Endothelial cell of umbilical vein (primary cell): ENCODE measurements at regions not wholly inside any gene's neighbourhood (a gene's known extent, or its start where the extent isn't known, plus 50 kb on each side); places are given as distances from the start of the nearest gene placed in this dataset.

ENCODE experiments used
- BruUV-seq: library from RNA; stranded (reverse); fragments of 400-500 nt; replicated peaks from 2 replicates; lab custom pipeline; 2021; lab: Mats Ljungman, UMichigan
- CTCF ChIA-PET: fragments of 300-600, 350-600 bp; sonication (Branson Sonifier 250); formaldehyde crosslinking; loops from one replicate; lab custom pipeline; 2021; ENCODE audit warnings: antibody characterized with exemption, inconsistent platforms; lab: Charles Lee
- POLR2A ChIA-PET: fragments of 300-600, 350-600 bp; sonication (Branson Sonifier 250); formaldehyde crosslinking; loops from one replicate; lab custom pipeline; 2021; ENCODE audit warnings: antibody characterized with exemption, inconsistent platforms; lab: Charles Lee
- DNase-seq: peaks from one replicate; pipeline ENCODE4 v3.0.0-alpha.2; 2011; ENCODE audit warnings: low read depth, low spot score
- FAIRE-seq: peaks from 2 replicates; lab custom pipeline; 2011; peaks lifted over from hg19 to GRCh38; lab: Jason Lieb, UNC
- H2AFZ ChIP-seq: 2 replicates; pipeline ENCODE4 v1.6.0; 2012; ENCODE audit warnings: low read depth, low read length, control low read depth, inconsistent platforms
- H3K27ac ChIP-seq: 2 replicates; pipeline ENCODE4 v1.5.1; 2011; ENCODE audit warnings: low read depth, mild to moderate bottlenecking, control low read depth, low read length, moderate library complexity; ENCODE audit not compliant: insufficient read depth
- H3K27me3 ChIP-seq, 2 experiments: 2 replicates each; pipeline versions ENCODE4 v1.6.0 to v1.6.1; 2011; ENCODE audit warnings: low read length in 2 of 2, mixed read lengths in 1 of 2; ENCODE audit not compliant: control insufficient read depth in 2 of 2, insufficient read depth in 2 of 2
- H3K36me3 ChIP-seq, 2 experiments: 2 replicates in 1 of 2; 3 replicates in 1 of 2; pipeline ENCODE4 v1.5.1; 2011; ENCODE audit warnings: low read length in 2 of 2, mild to moderate bottlenecking in 1 of 2, moderate library complexity in 1 of 2; ENCODE audit not compliant: control insufficient read depth in 2 of 2, insufficient read depth in 2 of 2; ENCODE audit errors: extremely low read depth in 1 of 2
- H3K4me1 ChIP-seq: 3 replicates; pipeline ENCODE4 v1.5.1; 2011; ENCODE audit warnings: mild to moderate bottlenecking, low read length; ENCODE audit not compliant: control insufficient read depth, insufficient read depth; ENCODE audit errors: extremely low read depth
- H3K4me2 ChIP-seq: 2 replicates; pipeline ENCODE4 v1.6.1; 2011; ENCODE audit warnings: low read length, control low read depth, mixed read lengths; ENCODE audit not compliant: insufficient read depth
- H3K4me3 ChIP-seq, 3 experiments: fragments of 200-600 bp in 1 of 3; sonication (generic), shearing (Covaris generic) in 1 of 3; replicated peaks in 1 of 3; 2 replicates each; pipeline ENCODE4 v1.5.1; 2011 to 2016; ENCODE audit warnings: control low read depth in 3 of 3, low read length in 3 of 3, mild to moderate bottlenecking in 2 of 3, inconsistent platforms in 1 of 3, low read depth in 1 of 3, moderate library complexity in 1 of 3; ENCODE audit not compliant: insufficient read depth in 1 of 3
- H3K79me2 ChIP-seq: 2 replicates; pipeline ENCODE4 v1.6.0; 2012; ENCODE audit warnings: low read length, inconsistent platforms; ENCODE audit not compliant: control insufficient read depth, insufficient read depth
- H3K9ac ChIP-seq: replicated peaks from 2 replicates; pipeline ENCODE3; 2011; ENCODE audit warnings: low read length, control low read depth; ENCODE audit not compliant: insufficient read depth; ENCODE audit errors: extremely low read depth
- H3K9me1 ChIP-seq: replicated peaks from 3 replicates; pipeline ENCODE4 v1.6.0; 2011; ENCODE audit warnings: mild to moderate bottlenecking, low read length; ENCODE audit not compliant: control insufficient read depth, insufficient read depth; ENCODE audit errors: extremely low read depth
- H3K9me3 ChIP-seq: replicated peaks from 2 replicates; pipeline ENCODE4 v1.5.1; 2012; ENCODE audit warnings: low read length, inconsistent platforms; ENCODE audit not compliant: control insufficient read depth, insufficient read depth
- H4K20me1 ChIP-seq: replicated peaks from 2 replicates; pipeline ENCODE3; 2011; ENCODE audit warnings: mild to moderate bottlenecking, low read length; ENCODE audit not compliant: control insufficient read depth, insufficient read depth; ENCODE audit errors: extremely low read depth
- CTCF ChIP-seq, 2 donors: IDR thresholded peaks; 1 replicate in 1 of 2; 2 replicates in 1 of 2; pipeline ENCODE4 v1.5.1; 2011; ENCODE audit warnings: low read length in 2 of 2, mild to moderate bottlenecking in 2 of 2, moderate library complexity in 2 of 2, control low read depth in 1 of 2, inconsistent platforms in 1 of 2, low read depth in 1 of 2; ENCODE audit not compliant: insufficient read depth in 1 of 2; ENCODE audit errors: extremely low read depth in 1 of 2
- EZH2 ChIP-seq: IDR thresholded peaks from 2 replicates; pipeline ENCODE4 v1.6.1; 2012; ENCODE audit warnings: borderline replicate concordance, low read depth, mild to moderate bottlenecking, moderate library complexity, low read length, inconsistent platforms; ENCODE audit not compliant: severe bottlenecking
- FOS ChIP-seq: IDR thresholded peaks from 2 replicates; pipeline ENCODE4 v1.6.1; 2011; ENCODE audit warnings: mild to moderate bottlenecking, low read length, moderate library complexity, borderline replicate concordance; ENCODE audit not compliant: insufficient read depth
- GATA2 ChIP-seq: IDR thresholded peaks from 2 replicates; pipeline ENCODE4 v1.7.0; 2011; ENCODE audit warnings: low read depth, mild to moderate bottlenecking, moderate library complexity, mixed read lengths, low read length; ENCODE audit not compliant: insufficient read length, insufficient read depth
- JUN ChIP-seq: IDR thresholded peaks from 2 replicates; pipeline ENCODE4 v1.6.1; 2011; ENCODE audit warnings: borderline replicate concordance, low read depth; ENCODE audit not compliant: insufficient read length, insufficient read depth
- MYC ChIP-seq: IDR thresholded peaks from one replicate; pipeline ENCODE4 v1.6.1; 2011; ENCODE audit warnings: mild to moderate bottlenecking, low read depth, low read length
- POLR2A ChIP-seq: IDR thresholded peaks from 2 replicates; pipeline ENCODE4 v1.6.1; 2012; ENCODE audit warnings: low read depth, mild to moderate bottlenecking, control low read depth, low read length
- POLR2AphosphoS5 ChIP-seq: IDR thresholded peaks from 2 replicates; pipeline ENCODE4 v1.6.1; 2012; ENCODE audit warnings: low read depth, mild to moderate bottlenecking, control low read depth, low read length, moderate library complexity; ENCODE audit not compliant: insufficient read depth
- dilution Hi-C: fragments of 300-500 bp; cut with MboI; formaldehyde crosslinking; loops from one replicate; pipeline ENCODE4 v1.15.0; 2019; ENCODE audit warnings: low sequenced_read_pairs; ENCODE audit not compliant: extremely low pct_ligation_motif_present
- intact Hi-C: fragments of 100-400 bp; cut with micrococcal nuclease; formaldehyde crosslinking; loops from one replicate; pipeline ENCODE4 v1.10.0; 2022
- TF ChIP-seq, protein P1 (sequence below): IDR thresholded peaks from 2 replicates; pipeline ENCODE4 v1.6.1; 2011; ENCODE audit not compliant: insufficient read depth, insufficient read length

GRCh38 chr9:117926031-117926658, 221.9 kb downstream of the TLR4 start:
- CTCF ChIA-PET: no interaction called here
- Histone ChIP-seq H3K4me1 (no peaks in the 10 kb centered on the region), H3K9me1 (no peaks in the 10 kb centered on the region), H2AFZ (no peak overlapping the region), H3K36me3 (no peaks in the 10 kb centered on the region), H3K27ac (no peak overlapping the region), H3K27me3 (no peaks in the 10 kb centered on the region), H3K4me3 (no peak overlapping the region), H3K79me2 (no peaks in the 10 kb centered on the region), H3K9me3 (no peaks in the 10 kb centered on the region), H4K20me1 (no peaks in the 10 kb centered on the region), H3K4me2 (no peak overlapping the region), H3K9ac (no peak overlapping the region)
- DNase-seq (no peak), FAIRE-seq (no peak)
- dilution Hi-C loops: no loop called here
- no TSS peak for BruUV-seq
- TF ChIP-seq JUN (no peak), POLR2AphosphoS5 (no peak), MYC (no peak), POLR2A (no peak), CTCF (IDR thresholded peaks at IDR 0.05; ENCODE audit: extremely low read depth in 1 of 2, insufficient read depth in 1 of 2, low read depth in 1 of 2, low read length in 2 of 2) (no peak), GATA2 (no peak), EZH2 (no peak), FOS (no peak)
- TF ChIP-seq, protein P1, sequence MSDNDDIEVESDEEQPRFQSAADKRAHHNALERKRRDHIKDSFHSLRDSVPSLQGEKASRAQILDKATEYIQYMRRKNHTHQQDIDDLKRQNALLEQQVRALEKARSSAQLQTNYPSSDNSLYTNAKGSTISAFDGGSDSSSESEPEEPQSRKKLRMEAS: no peak
- intact Hi-C loops: no loop called here
- POLR2A ChIA-PET: no interaction called here
